ENCODE measurements at regions not wholly inside any gene's neighbourhood (a gene's known extent, or its start where the extent isn't known, plus 50 kb on each side); places are given as distances from the start of the nearest gene placed in this dataset.

GRCh38 chr18:27577265-27577664 is 392.2 kb upstream of the CHST9 start:
- DNase-seq (ENCODE audit: low spot score) = no peak
- CTCF ChIA-PET = no interaction called here
- no peak for TF ChIP-seq CTCF (conservative IDR thresholded peaks at IDR 0.05; ENCODE audit: low read depth)
- POLR2A ChIA-PET (ENCODE audit: low non-redundant PET) = no interaction called here
- no peak overlapping the region for H3K27ac ChIP-seq

GRCh38 chr18:27567434-27567833 is 382.3 kb upstream of the CHST9 start:
- CTCF ChIA-PET = no interaction called here
- POLR2A ChIA-PET (ENCODE audit: low non-redundant PET) = no interaction called here

GRCh38 chr18:27564066-27564465 is 379.0 kb upstream of the CHST9 start:
- TF ChIP-seq CTCF (conservative IDR thresholded peaks at IDR 0.05; ENCODE audit: low read depth) = no peak
- ChIA-PET POLR2A (ENCODE audit: low non-redundant PET) (no interaction called here), CTCF (no interaction called here)
- DNase-seq (ENCODE audit: low spot score) = no peak
- H3K27ac ChIP-seq = no peak overlapping the region

More at GRCh38 chr18:27567434-27567833, 382.3 kb upstream of the CHST9 start:
- no peak for DNase-seq (ENCODE audit: low spot score)
- no peak for TF ChIP-seq CTCF (conservative IDR thresholded peaks at IDR 0.05; ENCODE audit: low read depth)
- no peak overlapping the region for H3K27ac ChIP-seq

GRCh38 chr18:27558388-27559155 is 373.5 kb upstream of the CHST9 start:
- TF ChIP-seq CTCF (conservative IDR thresholded peaks at IDR 0.05; ENCODE audit: low read depth) = no peak
- POLR2A ChIA-PET (ENCODE audit: low non-redundant PET) = no interaction called here
- CTCF ChIA-PET = no interaction called here
- DNase-seq (ENCODE audit: low spot score) = no peak
- no peak overlapping the region for H3K27ac ChIP-seq

- H3K27ac ChIP-seq = no peak overlapping the region
- ChIA-PET CTCF (no interaction called here), POLR2A (ENCODE audit: low non-redundant PET) (no interaction called here)
- no peak for DNase-seq (ENCODE audit: low spot score)
- TF ChIP-seq CTCF (conservative IDR thresholded peaks at IDR 0.05; ENCODE audit: low read depth) = no peak
Measured at GRCh38 chr18:27556741-27557140, 371.6 kb upstream of the CHST9 start.

- POLR2A ChIA-PET (ENCODE audit: low non-redundant PET) = no interaction called here
- no peak for DNase-seq (ENCODE audit: low spot score)
- no peak for TF ChIP-seq CTCF (conservative IDR thresholded peaks at IDR 0.05; ENCODE audit: low read depth)
- CTCF ChIA-PET = interaction anchor here (0.6 to 0.7 kb wide), 2 partner anchors 34 to 625 kb away, joined by 3 read pairs; no protein-coding TSS in a partner anchor
- H3K27ac ChIP-seq = no peak overlapping the region
Measured at GRCh38 chr18:27549335-27550039, 364.4 kb upstream of the CHST9 start.

All from RWPE1 (cell line).